ENCODE measurements at regions not wholly inside any gene's neighbourhood (a gene's known extent, or its start where the extent isn't known, plus 50 kb on each side); places are given as distances from the start of the nearest gene placed in this dataset.

DNA sequence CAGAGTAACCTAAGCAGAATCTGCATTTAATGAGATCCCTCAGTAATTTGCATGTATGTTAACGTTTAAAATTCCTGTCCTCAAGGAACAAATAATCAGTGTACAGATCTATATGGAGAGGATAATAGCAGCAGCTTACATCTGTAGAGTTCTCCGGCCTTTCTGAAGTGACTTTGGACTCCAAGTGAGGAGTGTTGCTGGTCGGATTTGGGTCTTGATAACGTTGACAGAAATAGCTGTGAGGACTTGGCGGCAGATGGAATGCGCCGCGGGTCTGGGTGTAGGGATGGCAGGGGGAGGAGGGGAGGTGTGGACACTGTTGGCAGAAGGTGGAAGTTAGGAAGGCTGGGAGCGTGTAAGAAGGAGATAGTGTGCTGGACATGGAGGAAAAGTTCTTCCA is 170.9 kb upstream of the GATA6 start:
- no peak overlapping the region for H3K4me3 ChIP-seq (ENCODE audit: low read depth, low read length)
- no peak overlapping the region for H2AFZ ChIP-seq
- TF ChIP-seq, protein P1, sequence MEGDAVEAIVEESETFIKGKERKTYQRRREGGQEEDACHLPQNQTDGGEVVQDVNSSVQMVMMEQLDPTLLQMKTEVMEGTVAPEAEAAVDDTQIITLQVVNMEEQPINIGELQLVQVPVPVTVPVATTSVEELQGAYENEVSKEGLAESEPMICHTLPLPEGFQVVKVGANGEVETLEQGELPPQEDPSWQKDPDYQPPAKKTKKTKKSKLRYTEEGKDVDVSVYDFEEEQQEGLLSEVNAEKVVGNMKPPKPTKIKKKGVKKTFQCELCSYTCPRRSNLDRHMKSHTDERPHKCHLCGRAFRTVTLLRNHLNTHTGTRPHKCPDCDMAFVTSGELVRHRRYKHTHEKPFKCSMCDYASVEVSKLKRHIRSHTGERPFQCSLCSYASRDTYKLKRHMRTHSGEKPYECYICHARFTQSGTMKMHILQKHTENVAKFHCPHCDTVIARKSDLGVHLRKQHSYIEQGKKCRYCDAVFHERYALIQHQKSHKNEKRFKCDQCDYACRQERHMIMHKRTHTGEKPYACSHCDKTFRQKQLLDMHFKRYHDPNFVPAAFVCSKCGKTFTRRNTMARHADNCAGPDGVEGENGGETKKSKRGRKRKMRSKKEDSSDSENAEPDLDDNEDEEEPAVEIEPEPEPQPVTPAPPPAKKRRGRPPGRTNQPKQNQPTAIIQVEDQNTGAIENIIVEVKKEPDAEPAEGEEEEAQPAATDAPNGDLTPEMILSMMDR (IDR thresholded peaks at IDR 0.05): no peak
- no peak overlapping the region for H3K9ac ChIP-seq
- H3K79me2 ChIP-seq: no peaks in the 10 kb centered on the region
- H3K27ac ChIP-seq: no peak overlapping the region
- H3K4me1 ChIP-seq: no peaks in the 10 kb centered on the region
- no peaks in the 10 kb centered on the region for H3K36me3 ChIP-seq (ENCODE audit: control insufficient read depth, insufficient read depth, low read length)
- H3K9me3 ChIP-seq (ENCODE audit: control insufficient read depth, low read length): no peaks in the 10 kb centered on the region
- H3K4me2 ChIP-seq (ENCODE audit: low read length): no peak overlapping the region
- H3K27me3 ChIP-seq (ENCODE audit: control insufficient read depth, insufficient read depth, low read length): no peaks in the 10 kb centered on the region

DNA sequence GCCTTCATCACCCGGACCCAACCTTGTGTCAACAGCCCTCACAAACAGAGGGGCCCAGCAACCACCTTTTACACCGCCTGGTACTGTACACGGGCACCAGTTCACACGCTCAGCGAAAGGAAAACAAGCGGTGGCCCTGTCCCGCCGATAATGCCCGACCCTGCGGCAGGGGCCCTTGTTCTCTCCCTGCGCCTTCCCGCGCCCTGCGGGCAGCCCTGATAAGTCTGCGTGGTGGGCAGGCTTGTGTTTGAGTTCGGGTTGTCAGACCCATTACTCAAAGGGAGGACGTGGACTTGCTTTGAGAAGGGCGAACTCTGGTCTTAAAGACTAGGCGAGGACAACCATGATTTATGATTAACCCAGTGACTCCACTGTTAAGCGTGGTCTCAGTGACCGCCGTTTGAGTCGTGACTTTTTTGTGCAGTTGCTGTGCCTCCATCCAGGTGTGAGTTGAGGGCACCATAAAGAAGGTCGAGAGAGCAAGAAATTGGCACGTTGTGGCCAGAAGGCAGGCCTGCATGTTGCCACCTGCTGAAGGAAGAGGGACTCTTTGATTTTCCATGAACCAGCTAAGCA is 167.4 kb upstream of the GATA6 start:
- Histone ChIP-seq H3K4me2 (ENCODE audit: low read length) (no peak overlapping the region), H3K4me1 (no peaks in the 10 kb centered on the region), H3K36me3 (ENCODE audit: control insufficient read depth, insufficient read depth, low read length) (no peaks in the 10 kb centered on the region), H3K9me3 (ENCODE audit: control insufficient read depth, low read length) (no peaks in the 10 kb centered on the region), H3K9ac (no peak overlapping the region), H3K27me3 (ENCODE audit: control insufficient read depth, insufficient read depth, low read length) (no peaks in the 10 kb centered on the region), H3K27ac (no peak overlapping the region), H2AFZ (no peak overlapping the region), H3K4me3 (ENCODE audit: low read depth, low read length) (no peak overlapping the region), H3K79me2 (no peaks in the 10 kb centered on the region)
- TF ChIP-seq, protein P1 (IDR thresholded peaks at IDR 0.05): no peak

DNA sequence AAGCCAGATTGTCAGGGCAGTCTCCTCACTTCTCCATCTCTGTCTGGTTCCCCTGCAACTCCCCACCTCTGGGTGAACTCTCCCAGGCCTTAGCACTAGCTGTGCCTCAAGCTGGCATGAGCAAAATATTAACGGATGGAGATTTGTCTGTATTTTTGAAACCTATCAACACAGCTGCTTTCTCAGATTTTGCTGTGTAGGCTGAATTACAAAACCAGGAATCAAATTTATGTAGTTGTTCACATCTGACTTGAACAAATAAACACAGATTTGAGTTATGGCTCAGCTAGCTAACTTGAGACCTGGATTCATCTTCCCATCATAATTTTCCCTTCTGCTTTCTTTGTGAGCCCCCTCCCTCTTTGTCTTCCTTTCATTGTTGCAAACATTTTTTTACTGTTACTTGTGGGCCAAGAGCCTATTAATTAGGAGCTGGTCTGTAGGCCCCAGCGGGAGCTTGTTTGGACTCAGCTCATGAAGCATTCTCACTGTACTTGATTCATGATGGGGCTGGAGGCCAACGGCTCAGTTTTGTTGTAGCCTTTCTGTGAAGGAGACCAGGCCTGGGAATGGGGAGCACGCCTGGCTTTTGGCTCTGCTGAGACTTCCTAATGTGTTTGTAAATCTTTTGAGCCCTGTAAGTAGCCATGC is 164.1 kb upstream of the GATA6 start:
- H3K4me1 ChIP-seq: no peaks in the 10 kb centered on the region
- H3K4me2 ChIP-seq (ENCODE audit: low read length): no peak overlapping the region
- H3K36me3 ChIP-seq (ENCODE audit: control insufficient read depth, insufficient read depth, low read length): no peaks in the 10 kb centered on the region
- no peaks in the 10 kb centered on the region for H3K27me3 ChIP-seq (ENCODE audit: control insufficient read depth, insufficient read depth, low read length)
- H2AFZ ChIP-seq: no peak overlapping the region
- no peak overlapping the region for H3K4me3 ChIP-seq (ENCODE audit: low read depth, low read length)
- H3K27ac ChIP-seq: no peak overlapping the region
- H3K9ac ChIP-seq: no peak overlapping the region
- peaks cover 2% of the 10 kb centered on the region for H3K9me3 ChIP-seq (ENCODE audit: control insufficient read depth, low read length)
- no peaks in the 10 kb centered on the region for H3K79me2 ChIP-seq
- TF ChIP-seq, protein P1 (IDR thresholded peaks at IDR 0.05): no peak

DNA sequence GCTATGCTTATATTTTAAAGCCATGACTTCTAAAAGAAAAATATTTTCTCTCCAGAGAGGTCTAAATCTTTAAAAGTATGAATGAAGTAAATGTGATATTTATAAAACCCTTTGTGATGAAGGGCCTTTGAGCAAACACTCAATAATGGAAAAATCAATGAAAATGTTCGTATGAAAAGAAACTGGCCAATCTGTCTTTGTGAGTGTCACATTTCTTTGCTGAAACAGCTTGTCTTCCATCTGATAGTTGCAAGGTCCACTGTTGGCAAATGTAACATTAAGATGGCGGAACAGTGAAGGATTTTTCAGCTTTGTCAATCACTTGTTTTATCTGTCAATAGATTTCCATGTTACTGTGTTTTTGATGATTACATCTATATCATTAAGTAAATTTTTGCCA is 162.9 kb upstream of the GATA6 start:
- Histone ChIP-seq H3K4me2 (ENCODE audit: low read length) (no peak overlapping the region), H3K27me3 (ENCODE audit: control insufficient read depth, insufficient read depth, low read length) (no peaks in the 10 kb centered on the region), H2AFZ (no peak overlapping the region), H3K27ac (no peak overlapping the region), H3K79me2 (no peaks in the 10 kb centered on the region), H3K4me1 (no peaks in the 10 kb centered on the region), H3K9ac (no peak overlapping the region), H3K4me3 (ENCODE audit: low read depth, low read length) (no peak overlapping the region), H3K36me3 (ENCODE audit: control insufficient read depth, insufficient read depth, low read length) (no peaks in the 10 kb centered on the region), H3K9me3 (ENCODE audit: control insufficient read depth, low read length) (peaks cover 2% of the 10 kb centered on the region)
- TF ChIP-seq, protein P1 (IDR thresholded peaks at IDR 0.05): no peak

DNA sequence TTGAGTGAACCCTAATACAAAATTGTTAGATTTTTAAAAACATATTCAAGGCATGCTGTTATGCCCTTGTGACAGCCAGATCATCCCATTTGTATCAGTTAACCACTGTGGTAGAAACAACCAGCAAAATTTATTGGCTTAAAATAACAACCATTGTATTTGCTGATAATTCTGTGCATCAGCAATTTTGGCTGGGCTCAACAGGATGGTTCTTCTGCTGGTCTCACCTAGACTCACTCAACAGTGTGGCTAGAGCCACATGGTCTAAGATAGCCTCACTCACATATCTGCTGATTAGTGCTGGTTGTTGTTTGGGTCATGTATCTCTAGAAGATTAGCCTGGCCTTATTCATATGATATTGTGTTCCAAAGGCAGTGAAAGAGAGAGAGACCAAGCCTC is 160.1 kb upstream of the GATA6 start:
- no peak overlapping the region for H2AFZ ChIP-seq
- H3K27me3 ChIP-seq (ENCODE audit: control insufficient read depth, insufficient read depth, low read length): no peaks in the 10 kb centered on the region
- H3K4me3 ChIP-seq (ENCODE audit: low read depth, low read length): no peak overlapping the region
- H3K9ac ChIP-seq: no peak overlapping the region
- H3K79me2 ChIP-seq: no peaks in the 10 kb centered on the region
- H3K27ac ChIP-seq: no peak overlapping the region
- TF ChIP-seq, protein P1 (IDR thresholded peaks at IDR 0.05): no peak
- H3K36me3 ChIP-seq (ENCODE audit: control insufficient read depth, insufficient read depth, low read length): no peaks in the 10 kb centered on the region
- peaks cover 2% of the 10 kb centered on the region for H3K9me3 ChIP-seq (ENCODE audit: control insufficient read depth, low read length)
- no peaks in the 10 kb centered on the region for H3K4me1 ChIP-seq
- H3K4me2 ChIP-seq (ENCODE audit: low read length): no peak overlapping the region

Data from parathyroid adenoma (tissue), 2 donors.